H1 (cell line): ENCODE measurements at regions not wholly inside any gene's neighbourhood (a gene's known extent, or its start where the extent isn't known, plus 50 kb on each side); places are given as distances from the start of the nearest gene placed in this dataset.

Experiments
- CTCF ChIP-seq, 3 experiments: IDR thresholded peaks; 1 replicate in 2 of 3; 2 replicates in 1 of 3; pipeline versions ENCODE4 v1.5.1 to v1.6.1; 2011; ENCODE audit warnings: low read length in 3 of 3, mild to moderate bottlenecking in 3 of 3, inconsistent platforms in 2 of 3, low read depth in 1 of 3, moderate library complexity in 1 of 3; ENCODE audit not compliant: insufficient read depth in 1 of 3; ENCODE audit errors: control extremely low read depth in 1 of 3
- HDAC2 ChIP-seq, 2 experiments: fragments of 300-600 bp in 1 of 2; sonication (generic) in 1 of 2; IDR thresholded peaks; 2 replicates each; pipeline ENCODE4 v1.6.1; 2011 to 2012; ENCODE audit warnings: low read depth in 2 of 2, low read length in 2 of 2, mild to moderate bottlenecking in 2 of 2, moderate library complexity in 2 of 2, borderline replicate concordance in 1 of 2, inconsistent platforms in 1 of 2
- MAX ChIP-seq: IDR thresholded peaks from 2 replicates; pipeline ENCODE4 v1.6.1; 2012; ENCODE audit warnings: inconsistent platforms
- NANOG ChIP-seq: IDR thresholded peaks from 2 replicates; pipeline ENCODE4 v1.6.1; 2011; ENCODE audit warnings: low read length, low read depth, mild to moderate bottlenecking, inconsistent platforms; ENCODE audit not compliant: insufficient read depth, poor library complexity, severe bottlenecking
- POLR2A ChIP-seq, 2 experiments: IDR thresholded peaks; 1 replicate in 1 of 2; 2 replicates in 1 of 2; pipeline ENCODE4 v1.6.1; 2011; ENCODE audit warnings: low read depth in 2 of 2, low read length in 2 of 2, mild to moderate bottlenecking in 2 of 2; ENCODE audit errors: control extremely low read depth in 1 of 2
- SIN3A ChIP-seq, 2 experiments: IDR thresholded peaks in 1 of 2; conservative IDR thresholded peaks in 1 of 2; 2 replicates each; pipeline ENCODE4 v1.6.1; 2011 to 2012; ENCODE audit warnings: low read length in 2 of 2, improper control_type of control experiment in 1 of 2, low read depth in 1 of 2, mild to moderate bottlenecking in 1 of 2
- TAF1 ChIP-seq: IDR thresholded peaks from 2 replicates; pipeline ENCODE4 v1.6.1; 2011; ENCODE audit warnings: mild to moderate bottlenecking, low read depth, low read length

- TF ChIP-seq HDAC2 (IDR thresholded peaks at IDR 0.05; ENCODE audit: borderline replicate concordance in 1 of 2, low read depth in 2 of 2, low read length in 2 of 2) (no peak), TAF1 (no peak), CTCF (IDR thresholded peaks at IDR 0.05; ENCODE audit: control extremely low read depth in 1 of 3, insufficient read depth in 1 of 3, low read depth in 1 of 3, low read length in 3 of 3) (no peak), MAX (no peak), NANOG (no peak), POLR2A (IDR thresholded peaks at IDR 0.05; ENCODE audit: control extremely low read depth in 1 of 2, low read depth in 2 of 2, low read length in 2 of 2) (no peak), SIN3A (conservative IDR thresholded peaks at IDR 0.05 in 1 of 2, IDR thresholded peaks at IDR 0.05 in 1 of 2; ENCODE audit: low read depth in 1 of 2, low read length in 2 of 2) (no peak)
These were observed 497.2 kb downstream of the FLRT2 start for GRCh38 chr14:86027144-86027543.
